ENCODE measurements at regions not wholly inside any gene's neighbourhood (a gene's known extent, or its start where the extent isn't known, plus 50 kb on each side); places are given as distances from the start of the nearest gene placed in this dataset.

DNA sequence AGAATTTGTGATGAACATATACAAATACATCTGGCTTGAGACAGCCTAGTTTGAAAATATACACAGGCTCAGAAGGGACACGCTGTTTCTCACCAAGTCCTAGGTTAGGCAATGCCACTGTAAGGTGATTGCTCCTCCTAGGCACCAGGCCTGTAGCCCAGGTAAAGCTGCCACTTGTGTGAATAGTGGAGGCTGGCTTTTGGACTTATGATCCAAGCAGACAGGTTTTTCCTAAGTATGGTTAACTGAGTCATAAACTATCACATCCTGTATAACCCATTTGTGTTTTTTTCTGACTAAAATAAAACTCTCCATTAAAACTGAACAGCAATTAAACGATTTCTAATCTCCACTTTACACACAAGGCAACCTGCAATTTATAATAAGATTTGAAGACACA is 81.0 kb downstream of the SEMA4F start:
- DNase-seq (ENCODE audit: low read depth, low spot score): no peak

DNA sequence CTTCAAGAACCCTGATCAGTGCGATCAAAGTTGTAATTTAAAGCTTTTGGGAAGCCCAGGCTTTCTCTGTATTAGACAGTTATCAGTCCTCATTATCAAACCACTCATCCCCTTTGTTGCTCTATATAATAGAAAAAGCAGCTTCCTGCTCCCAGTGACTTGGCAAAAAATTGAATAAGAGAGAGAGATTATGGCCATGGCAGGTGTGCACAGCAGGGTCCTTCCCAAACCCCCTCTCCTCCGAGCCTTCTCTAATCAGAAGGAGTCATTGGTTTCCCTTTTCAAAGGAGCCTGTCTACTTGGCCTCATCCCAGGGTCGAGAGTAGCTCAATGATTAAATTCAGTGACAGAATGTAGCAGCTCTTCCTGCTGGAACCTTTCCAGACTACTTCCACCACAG is 81.5 kb downstream of the SEMA4F start:
- DNase-seq (ENCODE audit: low read depth, low spot score): no peak

DNA sequence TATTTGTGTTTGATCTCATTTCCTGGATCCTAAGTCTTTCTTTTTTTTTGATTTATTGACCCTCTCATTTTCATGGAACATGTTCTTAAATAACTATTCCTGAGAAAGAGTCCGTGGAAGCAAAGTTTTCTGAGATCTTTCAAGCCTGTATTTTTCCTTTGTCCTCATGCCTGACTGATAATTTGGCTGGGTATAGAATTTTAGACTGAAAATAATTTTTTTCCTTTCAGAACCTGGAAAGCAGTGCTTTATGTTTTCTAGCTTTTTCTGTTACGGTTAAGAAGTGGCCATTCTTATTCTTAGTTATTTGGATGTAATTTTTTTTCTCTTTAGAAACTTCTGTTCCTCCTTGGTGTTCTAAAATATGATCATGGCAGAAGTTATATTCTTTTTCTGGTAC is 82.5 kb downstream of the SEMA4F start:
- no peak for DNase-seq (ENCODE audit: low read depth, low spot score)

DNA sequence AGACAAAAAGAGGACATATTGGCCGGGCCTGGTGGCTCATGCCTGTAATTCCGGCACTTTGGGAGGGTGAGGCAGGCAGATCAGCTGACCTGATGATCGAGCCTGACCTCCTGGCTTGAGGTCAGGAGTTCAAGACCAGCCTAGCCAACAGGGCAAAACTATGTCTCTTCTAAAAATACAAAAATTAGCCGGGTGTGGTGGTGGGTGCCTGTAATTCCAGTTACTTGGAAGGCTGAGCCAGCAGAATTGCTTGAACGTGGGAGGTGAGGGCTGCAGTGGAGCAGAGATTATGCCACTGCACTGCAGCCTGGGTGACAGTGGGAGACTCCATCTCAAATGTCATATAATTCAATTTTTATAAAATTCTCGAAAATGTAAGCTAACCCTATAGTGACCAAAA is 84.5 kb downstream of the SEMA4F start:
- no peak for DNase-seq (ENCODE audit: low read depth, low spot score)

DNA sequence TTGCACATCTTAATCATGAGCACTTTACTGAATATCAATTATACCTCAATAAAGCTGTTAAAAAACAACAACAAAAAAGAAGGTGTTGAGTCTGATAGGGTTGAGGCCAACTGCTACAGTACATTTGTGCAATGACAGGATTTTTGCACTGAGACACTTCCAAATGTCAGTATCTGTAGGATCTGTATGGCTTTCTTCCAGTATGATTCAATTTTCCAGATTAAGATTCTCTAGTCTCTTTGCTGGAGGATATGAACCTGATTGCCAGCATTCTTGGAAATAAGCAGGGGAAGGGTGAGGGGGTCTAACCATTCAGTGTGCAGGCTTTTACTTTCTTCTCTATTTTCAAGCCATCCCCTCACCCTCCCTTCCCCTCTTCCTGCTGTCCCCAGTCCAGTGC is 85.1 kb downstream of the SEMA4F start:
- DNase-seq (ENCODE audit: low read depth, low spot score): no peak

DNA sequence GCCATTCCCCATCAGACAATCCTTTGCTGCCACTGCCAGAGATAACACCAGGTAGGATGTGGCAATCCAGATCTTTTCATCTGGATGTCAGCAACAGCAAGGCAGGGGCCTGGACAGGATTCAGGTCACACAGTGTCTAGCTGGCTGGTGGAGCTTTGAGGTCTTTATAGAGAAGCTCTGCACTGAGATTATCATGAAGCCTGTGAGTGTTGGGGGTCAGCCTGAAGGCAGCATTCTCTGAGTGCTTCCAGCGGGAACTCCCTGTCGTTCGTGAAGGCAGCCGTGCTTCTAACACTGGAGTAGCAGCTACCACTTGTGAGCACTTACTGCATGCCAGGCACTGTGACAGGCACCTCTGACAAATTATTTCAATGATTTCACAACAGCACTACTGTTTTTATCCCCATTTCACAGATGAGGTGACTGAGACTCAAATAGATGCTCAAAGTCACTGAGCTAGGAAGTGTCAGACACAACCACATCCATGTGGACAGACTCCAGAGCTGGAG is 85.7 kb downstream of the SEMA4F start:
- DNase-seq (ENCODE audit: low read depth, low spot score): no peak

DNA sequence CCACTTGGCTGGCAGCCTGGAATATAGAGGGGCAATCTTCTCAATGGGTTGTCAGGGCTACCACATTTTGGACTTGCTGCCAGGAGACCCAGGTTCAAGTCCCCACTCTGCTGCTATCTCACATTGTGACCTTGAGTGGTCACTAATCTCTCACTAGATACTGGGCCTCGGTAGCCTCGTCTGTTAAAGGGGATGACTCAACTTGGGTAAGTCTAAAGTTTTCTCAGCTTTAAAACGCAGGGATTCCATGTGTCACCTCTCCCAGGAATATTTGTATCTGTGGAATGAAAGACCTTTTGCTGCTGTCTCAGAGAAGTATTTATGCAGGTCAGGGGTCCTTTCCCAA is 86.3 kb downstream of the SEMA4F start:
- no peak for DNase-seq (ENCODE audit: low read depth, low spot score)

DNA sequence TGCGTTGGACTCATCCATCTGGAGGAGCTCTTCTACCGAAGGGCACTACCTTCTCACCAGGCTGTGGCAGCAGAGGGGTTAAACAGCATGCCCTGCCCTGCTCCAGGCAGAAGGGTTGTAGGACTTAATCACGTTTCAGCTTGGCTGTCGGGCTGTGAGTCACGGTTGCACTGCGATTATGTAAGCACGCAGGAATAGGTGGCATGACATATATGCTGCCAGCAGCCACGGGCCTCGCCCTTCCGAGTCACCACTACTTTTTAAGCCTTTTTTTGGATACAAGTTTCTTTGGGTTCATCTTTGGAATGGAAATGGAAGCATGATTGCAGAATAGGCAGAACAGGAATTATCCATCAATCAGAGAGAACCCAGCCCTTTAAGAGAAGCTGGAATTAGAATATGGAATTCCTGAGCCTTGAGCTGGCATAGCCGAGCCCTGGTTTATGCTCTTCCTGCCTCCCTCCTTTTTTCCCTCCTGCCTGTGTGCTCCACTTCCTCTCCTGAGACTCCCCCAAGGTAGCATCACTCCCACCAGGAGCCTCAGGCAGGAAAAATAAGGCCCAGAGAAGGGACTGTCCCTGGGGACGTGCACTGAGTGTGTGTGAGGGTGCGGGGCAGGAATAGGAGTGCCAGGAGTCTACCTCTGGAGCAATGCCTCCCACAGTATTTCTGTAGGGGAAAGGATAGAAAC is 86.8 kb downstream of the SEMA4F start:
- no peak for DNase-seq (ENCODE audit: low read depth, low spot score)

DNA sequence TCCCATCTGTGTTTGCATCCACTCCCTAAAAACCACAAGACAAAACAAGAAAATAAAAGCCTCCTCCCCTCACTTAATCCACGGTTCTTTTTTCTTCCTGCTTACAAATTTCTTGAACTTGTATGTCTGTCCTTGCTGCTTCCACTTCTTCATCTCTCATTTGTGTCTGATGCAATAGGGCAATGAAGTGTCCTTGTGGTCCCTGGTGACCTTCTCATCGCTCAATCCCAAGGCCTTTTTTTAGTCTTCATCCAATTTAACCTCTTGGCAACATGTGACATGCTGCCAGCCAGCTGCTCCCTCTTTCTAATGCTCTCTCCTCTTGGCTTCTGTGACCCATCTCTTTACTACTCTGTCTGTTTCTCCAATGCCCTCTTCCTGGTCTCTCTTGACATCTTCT is 87.6 kb downstream of the SEMA4F start:
- no peak for DNase-seq (ENCODE audit: low read depth, low spot score)

DNA sequence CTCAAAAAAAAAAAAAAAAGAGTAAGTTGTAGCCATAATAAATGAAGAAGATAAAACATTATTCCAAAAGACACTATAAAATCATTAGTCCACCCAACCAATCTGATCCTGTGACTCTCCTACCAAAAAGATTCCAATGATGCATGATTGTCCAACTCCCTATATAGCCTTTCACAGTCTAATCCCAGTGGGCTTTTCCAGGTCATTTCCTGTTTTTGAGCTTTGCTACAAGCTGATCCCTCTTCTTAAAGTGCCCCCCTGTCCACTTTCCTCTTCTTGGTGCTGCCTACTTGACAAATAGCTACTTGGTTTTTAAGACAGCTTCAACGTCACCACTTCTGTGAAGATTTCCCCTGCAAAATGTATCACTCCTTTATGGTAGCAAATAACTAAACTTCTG is 88.4 kb downstream of the SEMA4F start:
- no peak for DNase-seq (ENCODE audit: low read depth, low spot score)

DNA sequence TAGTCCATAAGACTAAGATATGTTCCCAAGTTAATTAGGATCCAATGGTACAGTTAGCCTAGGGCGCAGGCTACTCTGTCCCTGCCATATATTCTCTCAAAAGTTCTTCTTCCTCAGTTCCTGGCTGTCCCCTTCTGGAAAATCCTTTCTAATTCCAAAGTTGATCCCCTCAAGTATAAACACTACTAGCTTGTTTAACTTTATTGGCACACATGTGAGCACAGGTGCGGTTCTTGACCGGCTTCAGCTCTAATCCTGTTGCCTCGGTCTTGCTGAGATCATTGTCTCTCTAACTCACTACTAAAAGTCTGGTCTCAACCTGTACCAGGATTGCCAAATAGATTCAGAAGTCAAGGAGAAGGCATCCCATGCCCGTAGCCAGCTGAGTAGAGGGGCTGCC is 89.0 kb downstream of the SEMA4F start:
- no peak for DNase-seq (ENCODE audit: low read depth, low spot score)

DNA sequence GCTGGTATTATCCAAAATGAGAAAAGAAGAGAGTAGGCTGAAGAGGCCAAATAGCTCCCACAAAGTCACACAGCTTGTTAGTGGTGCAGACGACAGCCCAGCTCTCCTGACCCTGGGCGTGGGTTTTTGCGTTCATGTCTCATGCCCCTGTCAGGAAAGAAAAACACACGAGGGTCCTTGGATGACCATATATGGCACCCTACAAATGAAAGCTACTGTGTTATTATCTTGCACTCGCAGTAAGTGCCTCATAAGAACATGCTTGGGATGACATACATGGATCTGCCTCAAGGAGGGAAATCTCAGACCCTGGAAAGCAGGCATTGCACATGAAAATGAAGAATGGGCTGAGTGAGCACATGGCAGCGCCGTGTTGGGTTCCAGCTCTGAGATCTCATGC is 89.7 kb downstream of the SEMA4F start:
- no peak for DNase-seq (ENCODE audit: low read depth, low spot score)

DNA sequence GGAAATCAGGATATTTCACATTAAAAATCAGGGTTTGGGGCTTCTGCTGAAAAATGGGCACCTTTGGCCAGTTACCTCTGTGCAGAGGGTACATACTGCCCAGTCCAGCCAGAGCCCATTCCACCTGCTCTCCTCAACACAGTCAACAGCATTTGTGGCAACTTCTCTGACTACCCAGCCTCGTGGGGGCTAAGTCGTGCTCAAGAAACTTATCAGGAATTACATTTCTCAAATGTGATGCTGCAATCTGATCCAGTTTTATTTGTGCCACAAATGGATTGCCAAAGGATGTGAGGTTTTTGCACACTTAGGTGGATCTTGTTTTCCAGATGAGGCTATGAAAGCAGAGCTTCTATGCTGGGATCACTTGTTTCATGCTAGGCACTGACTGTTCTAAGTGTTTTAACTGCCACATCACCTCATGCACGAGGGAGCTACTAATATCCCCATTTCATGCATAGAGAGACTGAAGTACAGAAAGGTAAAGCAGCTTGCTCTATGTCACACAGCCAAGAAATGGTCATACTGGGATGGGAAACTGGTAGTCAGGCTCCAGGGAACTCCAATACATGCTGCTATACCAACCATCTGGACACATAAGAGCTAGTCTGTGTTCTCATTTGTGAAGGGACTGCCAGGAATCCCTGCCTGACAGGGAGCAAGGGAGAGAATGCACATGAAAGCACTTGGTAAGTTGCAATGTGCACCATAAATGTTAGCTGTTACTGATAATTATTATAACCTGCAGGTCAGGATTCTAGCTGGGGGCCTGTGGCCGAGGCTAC is 89.0 kb upstream of the HK2 start:
- no peak for DNase-seq (ENCODE audit: low read depth, low spot score)

DNA sequence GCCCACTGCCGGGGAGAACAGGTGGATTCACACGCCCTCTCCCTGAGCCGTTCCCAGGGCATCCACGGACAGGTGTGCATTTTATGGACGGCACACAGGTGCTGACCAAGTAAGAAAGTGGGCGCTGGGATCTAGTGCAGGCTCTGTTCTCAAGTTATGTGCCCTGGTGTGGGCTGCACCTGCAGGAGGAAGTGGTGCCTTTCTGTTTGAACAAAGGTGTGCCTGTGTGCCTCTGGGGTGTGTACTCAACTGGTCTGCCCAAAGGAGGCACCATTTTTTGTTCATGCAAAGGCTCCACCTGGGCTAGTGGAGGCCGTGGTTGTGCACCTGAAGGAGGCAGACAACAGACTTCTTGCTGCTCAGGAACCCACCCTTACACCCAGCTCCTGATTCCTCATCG is 88.2 kb upstream of the HK2 start:
- no peak for DNase-seq (ENCODE audit: low read depth, low spot score)

DNA sequence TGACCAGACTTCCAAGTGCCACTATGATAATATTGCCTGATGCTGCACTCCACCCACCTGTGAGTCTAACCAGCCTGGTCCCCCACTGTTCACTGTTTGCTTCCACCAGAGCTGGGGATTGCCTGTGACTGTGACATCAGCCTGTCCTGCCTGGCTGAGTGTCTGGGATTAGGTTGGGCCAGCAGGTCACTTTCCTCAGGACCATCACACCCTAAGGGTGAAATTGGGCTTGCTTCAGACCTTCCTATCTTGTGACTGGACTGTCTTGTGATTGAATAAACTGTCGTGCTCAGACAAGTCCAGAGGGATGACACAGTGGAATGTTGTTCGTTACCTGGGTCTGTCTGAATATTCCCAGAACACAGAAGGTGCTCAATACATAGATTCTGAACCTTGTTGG is 87.4 kb upstream of the HK2 start:
- no peak for DNase-seq (ENCODE audit: low read depth, low spot score)

DNA sequence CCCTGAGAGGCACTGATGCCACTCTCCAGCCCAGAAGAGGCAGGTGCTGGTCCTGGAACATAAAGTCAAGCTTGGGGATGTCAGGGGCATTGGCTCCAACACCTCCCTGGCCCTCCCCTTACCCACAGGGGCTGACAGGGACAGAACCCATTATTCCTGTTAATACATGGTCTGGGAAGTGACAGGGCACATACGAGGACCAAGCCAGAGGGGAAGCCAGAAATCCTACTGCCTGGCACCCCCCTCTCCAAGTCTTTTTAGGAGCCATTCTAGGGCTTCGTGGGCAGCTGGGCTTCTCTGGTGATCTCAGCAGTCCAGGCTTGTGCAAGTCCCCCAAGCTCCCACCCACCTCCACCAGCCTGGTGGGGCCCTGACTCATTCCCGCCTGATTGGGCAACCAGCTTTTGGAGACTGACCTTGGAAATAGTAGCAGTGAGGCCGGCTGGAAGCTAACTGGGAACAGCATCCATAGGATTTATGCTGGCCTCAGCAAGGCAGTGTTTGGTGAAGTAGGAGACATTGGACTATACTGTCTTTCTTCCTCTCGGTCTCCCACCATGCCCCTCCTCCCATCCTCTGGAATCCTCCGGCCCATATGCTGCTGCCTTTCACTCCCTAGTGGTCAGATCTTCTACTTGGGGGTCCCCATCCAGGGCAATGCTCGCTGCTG is 86.4 kb upstream of the HK2 start:
- DNase-seq (ENCODE audit: low read depth, low spot score): no peak

DNA sequence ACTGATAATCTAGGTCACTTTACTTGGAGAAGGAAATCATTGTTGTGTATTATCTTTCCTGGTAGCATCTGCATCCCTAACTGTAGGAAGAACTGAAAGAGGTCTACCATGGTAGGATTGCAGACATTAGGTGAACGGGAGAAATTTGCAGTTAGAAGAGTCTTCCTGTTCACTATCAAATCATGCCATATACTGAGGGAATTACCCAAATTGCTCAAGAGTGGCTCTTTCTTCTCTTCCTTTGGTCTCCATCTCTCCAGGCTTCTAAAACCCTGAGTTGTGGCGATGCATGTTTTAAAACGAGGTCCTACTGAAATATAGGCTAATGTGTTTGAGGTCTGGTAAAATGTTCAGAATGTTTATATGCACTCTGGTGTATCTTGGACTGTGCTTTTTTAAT is 85.3 kb upstream of the HK2 start:
- no peak for DNase-seq (ENCODE audit: low read depth, low spot score)

DNA sequence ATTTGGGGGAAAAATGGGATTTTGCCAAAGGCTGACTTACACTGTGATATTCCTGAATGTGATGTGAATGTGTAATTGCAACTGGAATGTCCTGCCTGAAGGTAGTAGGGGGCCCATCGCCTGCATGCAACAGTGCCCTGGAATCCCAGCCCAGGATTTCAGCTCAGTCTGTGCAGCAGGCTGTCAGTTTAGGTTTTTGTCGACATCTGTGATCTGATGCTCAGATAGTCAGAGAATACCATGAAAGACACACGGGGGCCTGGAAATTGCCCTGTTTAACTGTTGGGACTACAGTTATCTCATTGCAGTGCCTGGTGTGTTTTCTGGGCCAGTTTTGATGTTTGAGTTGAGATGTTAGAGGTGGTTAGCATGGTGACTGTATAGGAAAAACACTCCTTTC is 84.5 kb upstream of the HK2 start:
- no peak for DNase-seq (ENCODE audit: low read depth, low spot score)

DNA sequence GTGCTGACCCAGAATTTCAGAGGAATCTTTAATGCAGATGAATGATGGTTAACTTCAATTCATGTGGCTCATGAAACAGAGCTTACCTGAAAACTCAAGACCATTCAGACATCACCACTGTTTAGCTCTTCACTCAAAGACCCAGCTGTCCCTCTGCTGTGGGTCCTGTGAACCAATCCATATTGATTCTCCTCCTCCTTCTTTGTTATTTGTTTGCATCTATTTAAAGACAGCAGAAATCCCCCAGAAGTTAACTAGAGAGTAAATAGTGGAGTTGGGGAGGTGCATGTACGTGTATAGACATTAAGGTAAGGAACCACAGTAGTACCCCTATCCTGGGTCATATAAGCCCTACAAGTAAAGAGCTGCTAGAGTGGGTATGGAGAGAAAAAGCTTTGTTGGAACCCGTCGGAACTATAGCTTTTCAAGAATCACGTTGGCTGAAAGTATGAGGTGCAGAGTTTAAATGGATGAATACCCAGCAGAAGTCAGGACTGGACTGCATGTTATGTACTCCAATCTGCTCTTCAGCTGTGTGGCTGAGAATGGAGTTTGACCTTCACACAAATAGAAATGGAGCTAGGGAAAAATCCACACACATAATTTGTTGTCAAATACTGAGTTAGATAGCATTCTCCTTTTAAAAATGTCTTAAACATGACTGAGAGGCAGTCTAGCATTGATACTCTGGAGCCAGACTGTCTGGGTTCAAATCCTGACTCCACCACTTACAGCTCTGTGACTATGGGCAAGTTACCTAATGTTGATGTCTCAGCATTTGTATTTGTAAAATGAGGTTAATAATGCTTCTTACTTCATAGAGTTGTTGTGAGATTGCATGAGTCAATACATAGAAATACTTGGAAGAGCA is 81.7 kb upstream of the HK2 start:
- DNase-seq (ENCODE audit: low read depth, low spot score): no peak

DNA sequence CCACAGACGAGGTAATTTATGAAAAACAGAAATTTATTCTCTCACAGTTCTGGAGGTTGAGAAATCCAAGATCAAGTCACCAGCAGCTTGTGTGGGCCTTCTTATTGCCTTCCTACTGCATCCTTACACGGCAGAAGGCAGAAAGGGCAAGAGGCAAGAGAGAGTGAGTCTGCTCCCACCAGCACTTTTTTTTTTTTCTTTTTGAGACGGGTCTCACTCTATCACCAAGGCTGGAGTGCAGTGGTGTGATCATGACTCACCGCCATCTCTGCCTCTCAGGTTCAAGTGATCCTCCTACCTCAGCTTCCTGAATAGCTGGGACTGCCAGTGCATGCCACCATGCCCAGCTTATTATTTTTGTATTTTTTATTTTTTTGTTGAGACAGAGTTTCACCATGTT is 78.5 kb upstream of the HK2 start:
- DNase-seq (ENCODE audit: low read depth, low spot score): no peak

DNA sequence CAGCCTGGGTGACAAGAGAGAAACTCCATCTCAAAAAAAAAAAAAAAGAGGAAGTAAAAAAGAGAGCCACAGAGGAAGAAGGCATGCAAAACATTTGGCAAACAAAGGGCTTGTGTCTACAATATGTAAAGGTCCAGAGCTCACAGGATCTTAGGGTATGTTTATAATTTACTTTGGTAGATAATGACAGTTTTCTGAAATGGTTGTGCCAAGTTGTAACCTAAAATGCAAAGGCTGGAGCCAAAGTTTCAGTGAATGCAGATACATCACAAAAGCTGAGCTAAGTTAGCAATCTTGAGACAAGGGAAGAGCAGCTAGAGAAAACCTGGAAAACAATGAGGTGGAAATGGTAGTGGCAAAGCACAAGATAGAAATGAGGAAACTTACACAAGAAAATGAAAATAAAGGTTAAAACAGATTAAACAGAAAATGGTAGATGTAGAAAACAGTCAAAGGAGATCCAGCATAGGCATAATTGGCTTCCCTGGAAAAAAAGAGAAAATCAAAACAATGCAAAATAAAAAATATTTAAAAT is 77.5 kb upstream of the HK2 start:
- no peak for DNase-seq (ENCODE audit: low read depth, low spot score)

DNA sequence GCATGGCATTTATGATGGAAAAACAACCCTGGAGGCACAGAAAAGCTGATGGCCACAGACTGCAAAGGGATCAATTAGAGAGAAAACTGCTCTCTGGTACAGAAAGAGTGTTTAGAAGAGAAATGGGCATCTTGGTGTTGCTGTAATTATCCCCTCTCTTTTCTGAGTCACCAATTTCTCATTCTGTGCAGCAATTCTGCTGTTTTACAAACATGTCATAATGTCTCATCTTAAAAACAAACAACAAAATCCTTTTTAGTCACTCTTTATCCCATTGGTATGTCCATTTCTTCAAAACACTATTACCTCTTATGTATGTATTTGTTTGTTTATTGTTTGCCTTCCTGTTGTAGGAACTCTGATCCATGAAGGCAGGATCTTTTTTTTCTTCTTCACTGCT is 73.9 kb upstream of the HK2 start:
- no peak for DNase-seq (ENCODE audit: low read depth, low spot score)
